Lower lobe of right lung (tissue), 2 donors: ENCODE measurements at regions not wholly inside any gene's neighbourhood (a gene's known extent, or its start where the extent isn't known, plus 50 kb on each side); places are given as distances from the start of the nearest gene placed in this dataset.

ENCODE experiments used
- ATAC-seq, 2 donors: fragments of 200-7000 bp; cut with Tn5 transposase; one replicate each; pipeline ENCODE4 v1.9.1; 2020 to 2022; ENCODE audit warnings: mild to moderate bottlenecking in 2 of 2, moderate library complexity in 2 of 2
- DNase-seq: peaks from one replicate; pipeline ENCODE4 v3.0.0-alpha.2; 2020
- H3K27ac ChIP-seq: fragments of 200-600 bp; one replicate; pipeline ENCODE4 v1.8.0; 2022
- H3K27me3 ChIP-seq: fragments of 200-600 bp; one replicate; pipeline ENCODE4 v1.8.0; 2022; ENCODE audit warnings: low read depth
- H3K36me3 ChIP-seq: fragments of 200-600 bp; one replicate; pipeline ENCODE4 v1.8.0; 2022; ENCODE audit warnings: mild to moderate bottlenecking
- H3K4me1 ChIP-seq: fragments of 200-600 bp; one replicate; pipeline ENCODE4 v1.8.0; 2022
- H3K4me3 ChIP-seq: fragments of 200-600 bp; one replicate; pipeline ENCODE4 v1.8.0; 2022; ENCODE audit warnings: mild to moderate bottlenecking
- H3K9me3 ChIP-seq: fragments of 200-600 bp; one replicate; pipeline ENCODE4 v1.8.0; 2022
- CTCF ChIP-seq: fragments of 200-600 bp; IDR thresholded peaks from one replicate; pipeline ENCODE4 v1.8.0; 2022; ENCODE audit warnings: antibody characterized with exemption, mild to moderate bottlenecking
- intact Hi-C: fragments of 100-400 bp; cut with DNase I; formaldehyde crosslinking; loops from one replicate; pipeline ENCODE4 v1.11.0; 2022
- donor health status: DM: no; HTN: yes; CAD: no; lungs with severe emphysema.

- no peaks in the 10 kb centered on the region for H3K4me1 ChIP-seq
- no peak for TF ChIP-seq CTCF
- no peaks in the 10 kb centered on the region for H3K27me3 ChIP-seq
- no peak overlapping the region for H3K4me3 ChIP-seq
- H3K27ac ChIP-seq = no peak overlapping the region
- ATAC-seq = no peak
- DNase-seq = no peak
- intact Hi-C loops = no loop called here
- no peaks in the 10 kb centered on the region for H3K9me3 ChIP-seq
- H3K36me3 ChIP-seq = no peaks in the 10 kb centered on the region
These were observed 124.2 kb downstream of the BCL2L11 start for GRCh38 chr2:111244864-111245263.

GRCh38 chr2:111246620-111247061, 125.9 kb downstream of the BCL2L11 start:
- Histone ChIP-seq H3K27me3 (no peaks in the 10 kb centered on the region), H3K27ac (no peak overlapping the region), H3K4me3 (no peak overlapping the region), H3K9me3 (no peaks in the 10 kb centered on the region), H3K4me1 (no peaks in the 10 kb centered on the region), H3K36me3 (no peaks in the 10 kb centered on the region)
- intact Hi-C loops = no loop called here
- ATAC-seq (no peak), DNase-seq (no peak)
- TF ChIP-seq CTCF = no peak

GRCh38 chr2:111247491-111247890, 126.8 kb downstream of the BCL2L11 start:
- H3K4me1 ChIP-seq = no peaks in the 10 kb centered on the region
- intact Hi-C loops = no loop called here
- no peak for TF ChIP-seq CTCF
- DNase-seq (no peak), ATAC-seq (no peak)
- H3K9me3 ChIP-seq = no peaks in the 10 kb centered on the region
- H3K36me3 ChIP-seq = no peaks in the 10 kb centered on the region
- no peak overlapping the region for H3K27ac ChIP-seq
- no peak overlapping the region for H3K4me3 ChIP-seq
- H3K27me3 ChIP-seq = no peaks in the 10 kb centered on the region

GRCh38 chr2:111249806-111250205, 129.1 kb downstream of the BCL2L11 start:
- no peaks in the 10 kb centered on the region for H3K27me3 ChIP-seq
- no peak for TF ChIP-seq CTCF
- H3K27ac ChIP-seq = no peak overlapping the region
- H3K4me1 ChIP-seq = no peaks in the 10 kb centered on the region
- no peak for ATAC-seq
- H3K4me3 ChIP-seq = no peak overlapping the region
- DNase-seq = no peak
- no peaks in the 10 kb centered on the region for H3K36me3 ChIP-seq
- intact Hi-C loops = no loop called here
- H3K9me3 ChIP-seq = no peaks in the 10 kb centered on the region

GRCh38 chr2:111250448-111251030, 129.8 kb downstream of the BCL2L11 start:
- no peaks in the 10 kb centered on the region for H3K9me3 ChIP-seq
- no peaks in the 10 kb centered on the region for H3K36me3 ChIP-seq
- no peaks in the 10 kb centered on the region for H3K27me3 ChIP-seq
- DNase-seq (no peak), ATAC-seq (no peak)
- H3K4me3 ChIP-seq = no peak overlapping the region
- no peak for TF ChIP-seq CTCF
- H3K4me1 ChIP-seq = no peaks in the 10 kb centered on the region
- intact Hi-C loops = no loop called here
- no peak overlapping the region for H3K27ac ChIP-seq
